Smooth muscle cell of the brain vasculature (primary cell): ENCODE measurements at regions not wholly inside any gene's neighbourhood (a gene's known extent, or its start where the extent isn't known, plus 50 kb on each side); places are given as distances from the start of the nearest gene placed in this dataset.

Experiments
- DNase-seq: peaks from one replicate; pipeline ENCODE4 v3.0.0-alpha.2; 2012; ENCODE audit warnings: low read depth, low spot score

DNA sequence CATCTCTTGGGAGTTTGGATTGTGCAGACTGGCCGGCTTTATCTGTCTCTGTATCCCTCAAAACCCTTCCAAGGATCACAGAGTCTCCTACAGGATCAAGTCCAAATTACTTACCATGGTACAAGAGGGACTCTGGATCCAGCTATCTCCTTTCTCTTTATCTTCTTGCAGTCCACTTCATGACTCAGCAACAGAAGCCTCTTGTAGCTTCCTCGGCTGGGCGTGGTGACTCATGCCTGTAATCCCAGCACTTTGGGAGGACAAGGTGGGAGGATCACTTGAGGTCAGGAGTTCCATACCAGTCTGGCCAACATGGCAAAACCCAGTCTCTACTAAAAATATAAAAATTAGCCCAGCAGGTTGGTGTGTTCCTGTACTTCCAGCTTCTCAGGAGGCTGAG lies 189.7 kb downstream of the BCAT1 start:
- no peak for DNase-seq

DNA sequence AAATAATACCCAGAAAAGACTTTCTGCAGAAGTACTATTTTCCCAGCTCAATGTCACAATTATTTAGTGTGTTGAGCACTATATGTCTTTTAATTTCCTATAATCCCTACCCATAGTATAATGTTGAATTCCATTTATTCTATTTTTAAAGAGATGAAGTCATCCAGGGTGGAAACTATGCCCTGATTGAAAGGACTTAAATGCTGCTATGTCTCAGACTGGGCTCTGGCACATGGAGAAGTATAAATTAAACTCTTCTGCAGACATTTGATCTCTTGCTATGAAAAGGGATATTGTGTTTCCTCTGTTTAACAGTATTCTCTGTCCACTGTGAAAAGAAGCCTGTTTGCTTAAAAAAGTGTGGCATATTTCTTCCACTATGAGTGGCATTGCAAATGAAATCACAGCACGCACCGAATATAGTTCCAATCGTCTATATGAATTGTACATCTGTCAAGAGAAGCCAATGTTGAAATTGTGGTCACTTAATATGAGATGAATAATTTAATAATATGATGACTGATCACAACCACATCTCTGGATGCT lies 192.3 kb downstream of the BCAT1 start:
- no peak for DNase-seq

DNA sequence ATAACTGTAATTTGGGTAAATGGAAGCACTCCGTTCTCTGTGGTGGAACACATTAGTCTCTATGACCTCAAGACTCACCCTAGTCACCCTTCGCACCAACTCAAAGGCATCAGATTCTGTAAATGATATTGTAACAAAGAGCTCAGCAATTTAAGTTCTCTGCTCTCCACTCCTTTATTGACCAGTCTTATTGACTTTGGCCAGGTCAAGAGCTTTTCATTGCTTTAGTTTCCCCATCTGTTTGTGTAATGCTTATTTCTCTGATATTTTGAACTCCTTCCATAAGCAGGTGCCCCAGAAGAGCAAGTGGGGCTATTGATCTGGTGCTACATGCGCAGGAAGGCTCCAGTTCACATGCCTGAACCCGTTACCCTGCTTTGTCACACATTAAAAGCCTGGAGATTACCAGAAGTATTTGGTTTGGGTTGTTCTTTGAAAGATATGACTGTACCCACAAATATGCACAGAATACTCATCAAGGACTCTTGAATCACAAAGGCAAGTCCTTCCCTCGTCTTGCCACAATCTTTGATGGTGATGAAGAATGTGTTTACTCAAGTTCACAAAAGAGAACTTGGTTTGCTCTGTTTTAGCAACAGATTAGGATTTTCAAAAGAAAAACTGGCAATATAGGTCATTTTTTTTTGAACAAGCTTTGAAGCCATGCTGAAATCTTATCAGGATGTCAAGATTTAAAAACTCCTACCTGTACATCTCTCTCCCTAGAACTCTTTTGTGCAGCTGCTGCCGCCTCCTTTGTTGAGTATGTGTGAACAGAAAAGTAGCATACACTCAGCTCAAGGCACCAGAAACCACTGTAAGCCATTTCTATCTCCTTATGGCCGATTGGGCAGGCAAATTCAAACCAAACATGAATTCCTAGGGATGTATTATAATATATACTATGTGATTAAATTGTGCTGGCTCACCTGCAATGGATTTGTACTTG lies 193.9 kb downstream of the BCAT1 start:
- DNase-seq, result no peak

DNA sequence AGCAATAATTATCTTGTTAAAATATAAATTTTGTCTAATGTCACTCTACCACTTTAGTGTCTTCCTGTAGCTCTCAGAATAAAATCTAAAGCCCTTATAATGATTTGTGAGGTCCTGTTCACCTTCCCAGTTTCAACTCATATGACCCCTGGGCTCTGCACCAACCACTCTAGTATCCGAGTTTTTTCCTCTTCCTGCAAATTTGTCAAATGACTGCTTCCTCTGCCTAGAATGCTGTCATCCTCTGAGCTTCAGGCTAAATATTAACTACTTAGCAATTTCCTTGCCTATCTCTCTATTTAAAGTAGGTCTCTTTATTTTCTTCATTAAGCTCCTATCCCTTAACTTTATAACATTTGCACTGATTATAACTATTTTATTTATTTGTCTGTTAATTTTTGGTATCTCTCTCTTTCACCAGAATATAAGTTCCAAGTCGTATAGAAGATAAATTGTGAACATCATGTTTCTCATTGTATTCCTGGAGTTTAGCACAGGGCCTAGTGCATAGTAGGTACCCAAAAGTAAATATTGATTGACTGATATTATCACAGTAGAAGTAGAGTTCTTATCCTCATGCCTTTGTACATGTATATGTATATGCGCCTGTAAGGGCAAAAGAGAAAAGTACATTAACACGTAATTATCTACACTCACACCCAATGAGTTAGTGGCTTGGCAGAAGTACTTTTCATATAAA lies 196.0 kb downstream of the BCAT1 start:
- no peak for DNase-seq

DNA sequence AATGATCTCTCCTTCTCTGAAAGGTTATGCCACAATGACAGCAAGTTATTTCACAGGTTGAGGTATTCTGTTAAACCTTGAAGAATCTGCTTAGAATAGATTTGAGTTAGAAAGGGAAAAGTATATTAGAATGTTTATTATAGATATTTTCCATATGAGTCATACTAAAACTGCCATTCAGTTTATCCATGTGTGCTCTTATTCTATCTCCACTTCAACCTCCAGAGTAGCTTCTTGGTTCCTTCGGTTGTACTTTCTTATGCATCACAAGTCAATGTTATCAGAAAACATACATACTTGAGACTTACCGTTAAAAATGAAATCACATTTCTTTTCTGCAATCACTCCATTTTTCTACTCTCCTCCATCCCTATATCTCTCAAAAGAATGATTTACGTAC lies 197.7 kb downstream of the BCAT1 start:
- no peak for DNase-seq

DNA sequence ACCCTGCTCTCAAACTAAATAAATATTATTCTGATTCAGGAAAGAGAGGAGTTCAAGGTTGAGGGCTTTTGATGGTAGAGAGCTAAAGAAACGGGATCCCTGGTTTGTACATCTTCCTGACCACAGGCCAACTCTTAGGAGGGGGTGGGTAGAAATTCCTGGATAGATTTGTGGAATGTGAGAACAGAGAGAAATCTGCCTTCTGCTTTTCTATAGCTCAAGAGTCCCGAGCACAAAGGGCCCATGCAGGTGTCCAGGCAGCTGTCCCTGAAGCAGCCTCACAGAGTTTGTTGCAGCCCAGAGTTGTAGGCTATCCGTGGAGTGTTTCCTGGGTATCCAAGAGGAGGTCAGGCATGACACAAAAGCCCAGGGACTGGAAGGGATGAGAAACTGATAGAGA lies 198.6 kb downstream of the BCAT1 start:
- no peak for DNase-seq

DNA sequence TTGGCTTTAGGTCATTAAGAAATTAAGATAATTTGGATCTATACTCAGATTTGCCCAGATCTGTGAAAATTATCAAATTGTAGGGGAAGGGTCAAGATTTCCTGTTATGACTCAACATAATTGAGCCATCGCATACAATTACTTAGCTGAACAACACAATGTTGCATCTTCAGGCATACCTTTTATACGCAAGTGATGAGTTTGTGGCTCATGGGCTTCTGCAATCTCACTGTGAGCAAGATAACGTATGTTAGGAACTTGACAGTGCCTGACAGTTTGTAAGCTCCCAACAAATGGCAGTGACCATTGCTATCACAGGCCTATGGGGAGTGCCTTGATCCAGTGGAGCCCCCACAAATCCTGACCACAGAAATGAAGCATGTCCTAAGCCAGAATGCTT lies 199.7 kb downstream of the BCAT1 start:
- DNase-seq, result no peak

DNA sequence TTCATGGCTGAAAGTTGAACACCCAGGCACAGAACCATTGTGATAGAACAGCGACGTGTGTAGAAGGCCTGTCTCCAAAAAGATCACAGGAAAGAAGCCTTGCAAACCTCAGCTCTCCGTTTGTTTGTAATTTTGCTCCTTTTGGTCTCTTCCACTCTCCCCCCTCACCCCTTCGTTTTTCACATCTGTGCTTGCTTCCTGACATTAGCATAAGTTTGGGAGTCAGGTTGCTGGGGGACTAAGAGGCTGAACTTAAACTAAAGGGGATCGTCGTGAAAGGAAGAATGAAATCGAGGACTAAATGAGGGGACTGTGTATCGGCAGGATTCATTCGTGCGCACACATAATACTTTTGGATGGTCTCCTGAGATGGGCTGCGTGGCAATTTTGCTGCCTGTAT lies 200.6 kb downstream of the BCAT1 start:
- DNase-seq, result no peak

DNA sequence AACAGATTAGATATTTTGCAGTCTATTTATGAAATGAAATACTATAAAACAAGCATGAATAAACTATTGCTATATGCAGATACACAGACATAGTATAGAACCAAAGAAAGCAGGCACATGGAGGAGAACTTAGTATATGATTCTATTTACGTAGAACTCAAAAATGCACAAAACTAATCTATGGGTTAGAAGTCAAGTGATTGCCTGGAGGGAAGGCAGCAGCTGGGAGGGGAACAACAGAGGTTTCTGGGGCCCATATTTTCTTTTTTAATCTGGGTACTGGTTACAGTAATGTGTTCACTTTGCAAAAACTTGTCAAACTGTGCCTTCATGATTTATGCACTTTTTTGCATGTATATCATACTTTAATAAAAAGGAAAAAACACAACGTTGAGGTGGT lies 202.0 kb downstream of the BCAT1 start:
- DNase-seq, result no peak

DNA sequence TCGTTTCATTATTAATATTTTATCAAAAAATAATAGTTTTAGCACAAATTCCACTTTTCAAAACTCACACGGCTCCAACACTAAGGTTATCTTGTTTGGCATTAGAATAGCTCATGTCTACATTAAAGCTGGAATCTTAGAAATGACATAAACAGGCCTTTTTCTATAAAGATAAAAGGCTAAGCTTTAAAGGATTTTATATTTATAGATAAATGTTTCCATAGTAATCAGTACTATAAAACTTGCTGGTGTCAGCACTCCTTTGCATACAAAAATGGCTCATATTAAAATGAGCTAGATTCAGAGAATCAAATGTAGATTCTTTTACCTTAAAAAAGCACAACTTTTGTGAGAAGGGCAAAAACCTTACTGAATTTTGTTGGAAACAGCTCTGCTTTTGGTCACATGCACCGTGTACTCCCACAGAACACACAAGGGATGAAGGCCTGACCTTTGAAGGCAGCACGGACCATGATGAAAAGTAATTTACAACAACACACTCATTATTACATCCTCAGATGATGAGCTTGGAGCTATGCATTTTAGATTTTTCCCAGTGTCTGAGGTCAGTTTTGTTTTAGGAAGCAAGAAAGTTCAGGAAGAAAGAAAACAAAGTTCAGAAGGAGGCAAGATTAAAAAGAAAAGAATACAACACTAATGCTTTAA lies 202.8 kb downstream of the BCAT1 start:
- no peak for DNase-seq

DNA sequence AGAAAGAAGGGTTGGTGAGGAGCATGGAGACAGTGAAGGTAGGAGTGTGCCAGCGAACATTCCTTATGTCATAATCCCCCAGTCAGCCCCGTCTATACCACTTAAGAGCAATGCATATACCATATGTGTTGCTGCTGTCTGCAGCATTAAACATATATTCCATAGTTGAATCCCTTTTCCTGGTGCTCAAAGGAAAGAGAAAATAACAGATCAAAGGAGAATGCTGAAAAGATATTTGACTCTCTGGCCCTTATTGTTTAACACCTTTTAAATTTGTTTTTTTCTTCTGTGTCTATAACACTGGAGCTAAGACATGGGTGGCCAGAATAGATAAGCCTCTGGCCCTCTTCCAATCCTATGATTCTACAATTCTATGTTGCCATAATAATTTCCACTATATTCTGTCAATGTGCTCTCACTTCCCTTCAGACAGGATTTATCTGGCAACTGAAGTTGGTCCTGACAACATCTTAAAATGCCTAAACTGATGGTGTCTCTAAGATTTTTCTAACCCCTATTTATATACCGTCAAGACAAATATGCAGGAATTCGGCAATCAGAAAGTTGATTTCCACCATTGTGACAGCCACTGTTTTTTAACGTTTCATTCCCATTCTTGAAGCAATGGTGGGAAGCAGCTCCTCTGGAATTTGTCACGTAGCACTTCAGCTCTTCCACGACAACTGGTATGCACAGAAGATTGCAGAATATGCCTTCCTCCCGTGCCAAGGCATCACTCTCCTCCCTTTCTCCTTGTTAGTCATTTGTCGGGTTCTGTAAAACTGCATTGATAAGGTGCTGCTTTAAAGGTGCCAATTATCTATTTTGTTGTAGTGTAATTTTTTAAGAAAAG lies 204.7 kb downstream of the BCAT1 start:
- no peak for DNase-seq

DNA sequence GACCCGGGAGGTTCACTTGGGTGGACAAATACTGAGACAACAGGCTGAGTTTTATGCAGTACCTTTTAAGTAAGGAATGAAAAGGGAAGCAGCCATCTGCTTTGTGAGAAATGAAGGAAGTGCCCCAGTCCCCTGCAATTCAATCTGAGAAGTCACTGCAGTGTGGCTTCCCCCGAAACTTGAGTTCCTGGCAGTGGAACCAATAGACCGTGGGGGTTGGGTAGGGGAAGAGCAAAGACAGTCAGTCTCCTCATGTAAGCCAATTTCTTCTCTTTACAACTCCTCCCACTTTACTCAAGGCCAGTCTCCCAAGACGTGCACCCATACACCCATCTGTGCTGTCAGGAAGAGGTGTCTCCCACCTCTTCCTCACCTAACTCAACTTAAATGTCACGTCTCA lies 206.5 kb downstream of the BCAT1 start:
- DNase-seq, result no peak

DNA sequence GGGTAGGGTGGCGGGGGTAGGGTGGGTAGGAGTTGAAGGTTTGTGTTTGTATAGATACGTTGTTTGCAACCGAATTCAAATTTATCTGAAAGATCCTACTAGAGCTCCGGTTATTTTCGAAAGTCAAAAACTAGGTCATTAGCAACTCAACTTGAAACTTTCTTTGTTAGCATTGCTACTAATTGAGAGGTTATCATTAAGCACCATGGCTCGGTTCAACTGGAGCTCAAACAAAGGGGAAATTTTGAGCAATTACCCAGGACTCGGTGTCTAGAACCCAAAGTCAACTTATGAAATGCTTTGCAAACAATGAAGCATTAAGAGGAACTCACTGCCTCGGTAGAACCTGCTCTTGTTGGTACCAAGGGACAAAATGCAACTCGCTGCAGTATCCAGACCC lies 207.7 kb downstream of the BCAT1 start:
- DNase-seq, result no peak

DNA sequence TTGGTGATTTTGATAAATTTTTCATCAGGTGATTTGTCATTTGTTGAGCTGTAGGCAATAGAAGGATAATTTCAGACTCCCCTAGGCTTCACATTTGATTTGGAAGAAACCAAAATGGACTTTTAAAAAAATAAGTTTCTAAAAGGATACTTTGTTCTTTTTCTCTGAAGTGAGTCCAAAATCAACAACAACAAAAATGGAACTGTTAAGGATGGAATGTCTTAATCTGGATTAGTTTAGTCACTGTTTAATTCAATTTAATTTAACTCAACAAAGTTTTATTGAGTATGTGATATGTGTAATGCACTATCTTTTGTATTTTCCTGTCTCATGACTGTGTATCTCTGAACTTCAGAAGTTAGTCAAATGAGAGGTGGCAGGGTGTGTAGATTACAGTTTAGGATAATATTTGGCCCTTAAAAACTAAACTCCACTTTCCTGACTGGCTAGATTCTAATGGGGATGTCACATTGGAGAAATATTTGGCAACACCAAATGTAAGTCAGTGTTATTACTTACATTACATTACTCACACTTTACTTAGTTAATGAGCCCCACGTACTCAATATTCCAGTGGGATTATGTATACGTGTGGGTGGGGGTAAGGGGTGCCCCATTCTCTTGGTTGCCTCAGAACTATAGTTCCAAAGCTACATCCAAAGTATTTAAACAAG lies 209.7 kb downstream of the BCAT1 start:
- no peak for DNase-seq

DNA sequence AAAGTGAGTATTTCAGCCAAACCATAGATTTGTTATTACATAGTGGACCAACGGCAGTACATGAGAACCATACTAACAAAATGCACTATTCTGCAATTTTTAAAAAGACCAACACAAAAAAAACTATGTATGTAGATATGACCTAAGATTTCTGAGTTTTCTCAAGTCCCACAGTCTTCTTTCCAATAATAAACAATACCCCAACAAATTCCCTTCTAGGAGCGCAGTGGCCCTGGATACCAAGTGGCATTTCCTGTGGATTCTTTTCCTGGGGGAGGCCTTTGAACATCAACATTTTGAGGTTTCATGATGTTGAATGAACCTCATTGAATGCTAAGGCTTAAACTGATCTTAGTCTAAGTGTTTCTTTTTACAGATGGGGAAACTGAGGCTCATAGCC lies 210.5 kb downstream of the BCAT1 start:
- no peak for DNase-seq

DNA sequence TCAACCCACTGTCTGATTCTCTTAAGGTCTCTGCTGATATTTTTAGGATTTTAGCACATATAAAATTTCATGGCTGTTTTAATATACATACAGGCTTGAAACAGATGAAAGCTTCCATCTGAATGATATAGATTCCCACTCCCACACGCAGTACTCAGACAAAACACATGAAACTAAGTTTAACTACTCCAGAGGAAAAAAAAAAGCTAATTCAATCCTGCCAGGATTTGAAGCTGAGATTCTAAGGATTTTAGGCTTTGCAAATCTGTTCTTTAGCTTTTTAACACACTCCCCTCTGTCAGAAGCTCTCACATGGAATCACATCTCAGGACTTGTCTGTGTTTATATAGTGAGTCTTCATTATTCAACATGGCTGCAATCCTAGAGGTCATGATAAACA lies 217.3 kb downstream of the BCAT1 start:
- DNase-seq, result no peak

DNA sequence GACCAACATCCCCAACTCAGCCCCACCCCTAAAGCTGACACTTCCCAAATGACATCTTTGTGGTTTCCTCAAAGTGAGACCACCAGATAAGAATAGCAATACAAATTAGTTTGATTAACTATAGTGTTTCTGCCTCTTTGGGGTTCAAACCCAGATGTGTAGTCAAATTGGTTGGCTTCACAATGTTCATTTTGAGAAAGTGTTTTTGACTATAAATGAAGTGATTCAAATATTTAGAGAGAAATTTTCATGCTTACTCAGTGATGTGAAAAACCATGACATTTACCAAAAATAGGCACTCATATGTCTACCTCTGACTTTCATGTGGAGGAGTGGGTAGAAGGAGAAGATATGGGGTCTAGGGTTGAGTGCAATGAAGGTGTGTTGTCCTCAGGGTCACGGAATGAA lies 218.4 kb downstream of the BCAT1 start:
- no peak for DNase-seq

DNA sequence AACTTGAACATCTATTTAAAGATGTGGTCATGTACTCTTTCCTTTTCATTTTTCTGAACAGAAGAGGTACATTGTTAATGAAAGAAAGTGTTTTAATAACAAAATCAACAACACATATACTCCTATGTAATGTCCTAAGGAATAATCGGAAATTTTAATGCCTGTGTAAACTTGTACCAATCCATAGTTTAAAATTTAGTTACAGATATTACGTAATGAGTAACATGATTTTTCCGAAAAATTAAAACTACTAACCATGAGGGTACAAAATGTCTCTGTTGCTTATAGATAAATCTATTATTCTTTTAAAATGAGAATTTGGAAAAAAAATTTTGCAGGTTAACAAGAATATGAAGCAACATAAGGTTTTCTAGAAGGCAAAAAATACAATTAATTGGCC lies 220.1 kb downstream of the BCAT1 start:
- DNase-seq, result no peak

DNA sequence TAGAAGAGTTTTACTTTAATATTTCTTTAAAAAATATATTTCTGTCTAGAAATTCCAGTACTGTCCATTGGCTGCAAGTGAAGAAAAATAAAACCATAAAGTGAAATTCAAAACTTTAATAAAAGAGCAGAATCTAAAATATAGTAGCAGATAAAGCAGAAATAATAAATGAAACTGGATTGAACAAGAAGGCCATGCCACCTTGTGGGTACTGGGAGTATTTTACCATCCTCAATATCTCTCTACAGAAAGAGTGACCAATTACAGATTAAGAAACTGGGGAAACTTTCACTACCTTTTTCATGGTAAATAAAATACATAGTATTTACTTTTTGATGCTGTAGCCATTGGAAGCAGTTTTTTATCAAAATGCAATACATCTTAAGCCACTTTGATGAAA lies 220.5 kb downstream of the BCAT1 start:
- no peak for DNase-seq

DNA sequence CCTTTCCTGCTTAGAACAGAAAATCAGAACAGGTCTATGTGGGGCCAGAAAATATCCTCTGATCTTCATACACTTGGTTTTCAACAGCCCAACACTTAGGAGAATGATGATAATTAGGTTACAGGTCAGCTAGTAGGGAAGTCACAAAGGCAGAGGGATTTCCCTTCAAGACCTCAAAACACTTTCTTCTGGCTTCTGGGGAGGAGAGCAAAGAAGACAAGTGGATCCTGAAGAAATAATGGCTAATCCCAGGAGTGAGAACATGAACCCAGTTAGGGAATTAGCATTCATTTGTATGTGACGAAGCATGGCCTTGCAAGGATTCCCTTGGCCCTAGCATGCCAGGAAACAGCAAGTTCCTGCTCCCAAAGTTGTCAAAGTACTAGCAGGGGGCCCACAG lies 223.3 kb downstream of the BCAT1 start:
- no peak for DNase-seq

DNA sequence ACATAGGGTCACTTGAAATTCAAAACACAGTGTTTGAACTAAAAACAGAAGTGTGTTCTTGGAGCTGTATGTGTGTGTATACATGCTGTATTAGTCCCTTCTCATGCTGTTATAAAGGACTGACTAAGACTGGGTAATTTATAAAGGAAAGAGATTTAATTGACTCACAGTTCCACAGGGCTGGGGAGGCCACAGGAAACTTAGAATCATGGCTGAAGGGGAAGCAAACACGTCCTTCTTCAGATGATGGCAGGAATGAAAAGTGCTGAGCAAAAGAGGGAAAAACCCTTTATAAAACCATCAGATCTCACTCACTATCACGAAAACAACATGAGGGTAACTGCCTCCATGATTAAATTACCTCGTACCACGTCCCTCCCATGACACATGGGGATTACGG lies 224.1 kb downstream of the BCAT1 start:
- DNase-seq, result no peak
